Neural cell (in vitro differentiated cells): ENCODE measurements at regions not wholly inside any gene's neighbourhood (a gene's known extent, or its start where the extent isn't known, plus 50 kb on each side); places are given as distances from the start of the nearest gene placed in this dataset.

Source experiments
- H2AFZ ChIP-seq: fragments of 200-600, 300-800 bp; sonication (generic), shearing (Covaris generic); 2 replicates; pipeline ENCODE4 v1.6.0; 2014; ENCODE audit warnings: low read depth, mild to moderate bottlenecking, antibody characterized with exemption, low read length, moderate library complexity
- H3F3A ChIP-seq: fragments of 200-600 bp; shearing (Covaris generic); 2 replicates; pipeline ENCODE4 v1.6.1; 2016; ENCODE audit warnings: mild to moderate bottlenecking, moderate library complexity, mixed read lengths, antibody characterized with exemption, low read length; ENCODE audit not compliant: insufficient read depth, poor library complexity, severe bottlenecking
- H3K27ac ChIP-seq: fragments of 200-600, 300-800 bp; sonication (generic), shearing (Covaris generic); 2 replicates; pipeline ENCODE4 v1.5.1; 2014; ENCODE audit warnings: mild to moderate bottlenecking, low read length, moderate library complexity
- H3K27me3 ChIP-seq: fragments of 300-800, 200-600 bp; sonication (generic), shearing (Covaris generic); 2 replicates; pipeline ENCODE4 v1.6.0; 2014; ENCODE audit warnings: mild to moderate bottlenecking, low read depth, low read length, moderate library complexity; ENCODE audit not compliant: insufficient read depth
- H3K36me3 ChIP-seq: fragments of 300-800, 200-600 bp; sonication (generic), shearing (Covaris generic); 2 replicates; pipeline ENCODE4 v1.5.1; 2014; ENCODE audit warnings: mild to moderate bottlenecking, antibody characterized with exemption, low read length, moderate library complexity; ENCODE audit not compliant: insufficient read depth
- H3K4me2 ChIP-seq: fragments of 300-800, 200-600 bp; sonication (generic), shearing (Covaris generic); 2 replicates; pipeline ENCODE4 v1.6.0; 2014; ENCODE audit warnings: mild to moderate bottlenecking, low read length
- H3K4me3 ChIP-seq: fragments of 300-800, 200-600 bp; sonication (generic), shearing (Covaris generic); 2 replicates; pipeline ENCODE4 v1.5.1; 2014; ENCODE audit warnings: mild to moderate bottlenecking, low read length, moderate library complexity
- H3K79me2 ChIP-seq: fragments of 200-600 bp; shearing (Covaris generic); replicated peaks from 2 replicates; pipeline ENCODE4 v1.6.0; 2014; ENCODE audit warnings: mild to moderate bottlenecking, low read length, moderate library complexity; ENCODE audit not compliant: insufficient read depth
- H3K9ac ChIP-seq: fragments of 300-800, 200-600 bp; sonication (generic), shearing (Covaris generic); 2 replicates; pipeline ENCODE4 v1.6.1; 2016; ENCODE audit warnings: mild to moderate bottlenecking, low read length, mixed read lengths
- H3K9me2 ChIP-seq: fragments of 200-600 bp; shearing (Covaris generic); 2 replicates; pipeline ENCODE4 v1.6.1; 2016; ENCODE audit warnings: mild to moderate bottlenecking, low read length, mixed read lengths; ENCODE audit not compliant: insufficient read depth
- H3K9me3 ChIP-seq: fragments of 200-600, 300-800 bp; sonication (generic), shearing (Covaris generic); 2 replicates; pipeline ENCODE4 v1.6.1; 2016; ENCODE audit warnings: mild to moderate bottlenecking, mixed run types, low read length, moderate library complexity, mixed read lengths
- H4K20me1 ChIP-seq: fragments of 200-600 bp; shearing (Covaris generic); 2 replicates; pipeline ENCODE4 v1.6.1; 2016; ENCODE audit warnings: mild to moderate bottlenecking, mixed run types; ENCODE audit not compliant: insufficient read depth
- EP300 ChIP-seq: fragments of 450-650 bp; conservative IDR thresholded peaks from 2 replicates; pipeline ENCODE4 v1.6.1; 2014; ENCODE audit warnings: antibody characterized with exemption, mild to moderate bottlenecking, moderate library complexity; ENCODE audit not compliant: poor library complexity, severe bottlenecking
- EZH2 ChIP-seq: fragments of 200-600, 300-800 bp; shearing (Covaris generic), sonication (generic); IDR thresholded peaks from 2 replicates; pipeline ENCODE4 v1.6.1; 2014; ENCODE audit warnings: antibody characterized with exemption, low read length, borderline replicate concordance, mild to moderate bottlenecking; ENCODE audit not compliant: insufficient read depth, poor library complexity, severe bottlenecking
- MXI1 ChIP-seq: fragments of 450-650 bp; conservative IDR thresholded peaks from 2 replicates; pipeline ENCODE4 v1.6.1; 2014; ENCODE audit warnings: antibody characterized with exemption, mild to moderate bottlenecking; ENCODE audit not compliant: poor library complexity, severe bottlenecking
- POLR2AphosphoS5 ChIP-seq: IDR thresholded peaks from 2 replicates; pipeline ENCODE4 v1.6.1; 2012
- RAD21 ChIP-seq: fragments of 450-650 bp; conservative IDR thresholded peaks from 2 replicates; pipeline ENCODE4 v1.6.1; 2014; ENCODE audit warnings: antibody characterized with exemption, mild to moderate bottlenecking, moderate library complexity
- SMC3 ChIP-seq: fragments of 450-650 bp; conservative IDR thresholded peaks from 2 replicates; pipeline ENCODE4 v1.6.1; 2014; ENCODE audit warnings: antibody characterized with exemption, mild to moderate bottlenecking, moderate library complexity; ENCODE audit not compliant: poor library complexity
- TAF1 ChIP-seq: IDR thresholded peaks from 2 replicates; pipeline ENCODE4 v1.6.1; 2012; ENCODE audit warnings: low read depth
- TF ChIP-seq, protein P1 (sequence below): IDR thresholded peaks from 2 replicates; pipeline ENCODE4 v1.6.1; 2012; ENCODE audit warnings: borderline replicate concordance
- TF ChIP-seq, protein P2 (sequence below): fragments of 450-650 bp; IDR thresholded peaks from 2 replicates; pipeline ENCODE4 v1.5.1; 2014; ENCODE audit warnings: antibody characterized with exemption, mild to moderate bottlenecking, moderate library complexity; ENCODE audit not compliant: poor library complexity, severe bottlenecking

DNA sequence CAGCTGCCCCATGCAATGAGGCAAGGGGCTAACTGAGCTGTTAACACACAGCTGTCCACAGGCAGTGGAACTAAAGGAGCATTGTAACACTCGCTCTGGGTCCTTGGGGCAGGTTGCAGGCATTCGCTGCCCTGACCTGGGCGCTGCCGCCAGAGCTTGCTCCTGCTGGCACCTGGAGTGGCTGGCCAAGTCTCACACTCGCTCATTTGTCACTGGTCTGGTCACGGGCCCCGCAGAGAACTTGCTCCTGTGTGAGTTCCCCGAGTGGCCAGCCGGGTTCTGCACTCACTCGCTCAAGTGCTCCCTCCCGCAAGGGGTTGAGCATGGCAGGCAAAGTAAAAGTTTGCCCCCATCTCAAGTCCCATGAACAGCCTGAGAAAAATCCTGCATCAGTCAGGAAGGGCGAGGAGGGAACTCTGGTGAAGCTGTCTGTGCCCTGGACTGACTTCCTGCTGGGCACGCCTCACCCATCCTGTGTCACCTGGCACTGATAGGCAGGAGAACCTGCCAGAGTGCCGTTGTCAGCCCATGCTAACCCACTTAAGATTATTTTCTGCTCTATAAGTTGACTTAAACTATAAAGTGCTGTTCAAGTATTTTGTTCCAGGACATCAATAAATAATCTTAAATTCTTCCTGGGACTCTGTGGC, 934.8 kb upstream of the GYPC start:
- H3K27ac ChIP-seq, result no peak overlapping the region
- H3K79me2 ChIP-seq, result no peaks in the 10 kb centered on the region
- no peaks in the 10 kb centered on the region for H4K20me1 ChIP-seq
- no peak for TF ChIP-seq EP300
- no peaks in the 10 kb centered on the region for H3K9me3 ChIP-seq
- H3K4me2 ChIP-seq, result no peak overlapping the region
- H3K9ac ChIP-seq, result no peak overlapping the region
- H3K4me3 ChIP-seq, result no peak overlapping the region
- H3K27me3 ChIP-seq, result no peaks in the 10 kb centered on the region
- no peak overlapping the region for H2AFZ ChIP-seq
- no peaks in the 10 kb centered on the region for H3F3A ChIP-seq
- H3K36me3 ChIP-seq, result no peaks in the 10 kb centered on the region
- H3K9me2 ChIP-seq, result no peaks in the 10 kb centered on the region

DNA sequence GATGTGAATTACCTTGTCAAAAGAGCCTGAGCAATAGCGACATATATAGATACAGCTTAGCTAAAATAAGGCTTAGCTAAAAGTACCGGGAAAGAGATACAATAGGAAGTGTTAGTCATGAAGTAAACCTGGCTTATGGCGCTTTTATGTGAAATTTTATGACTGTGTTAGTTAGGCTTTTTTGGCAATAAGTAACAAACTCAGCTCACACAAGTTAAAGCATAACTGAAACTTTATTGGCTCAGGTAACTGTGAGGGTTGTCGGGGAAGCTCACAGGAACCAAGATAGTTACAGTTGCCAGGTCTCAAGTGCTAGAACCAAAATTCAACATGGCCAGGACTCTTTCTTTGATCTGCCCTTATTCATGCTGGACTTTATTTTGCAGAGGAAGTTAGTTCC, 925.0 kb upstream of the GYPC start:
- TF ChIP-seq, protein P1, sequence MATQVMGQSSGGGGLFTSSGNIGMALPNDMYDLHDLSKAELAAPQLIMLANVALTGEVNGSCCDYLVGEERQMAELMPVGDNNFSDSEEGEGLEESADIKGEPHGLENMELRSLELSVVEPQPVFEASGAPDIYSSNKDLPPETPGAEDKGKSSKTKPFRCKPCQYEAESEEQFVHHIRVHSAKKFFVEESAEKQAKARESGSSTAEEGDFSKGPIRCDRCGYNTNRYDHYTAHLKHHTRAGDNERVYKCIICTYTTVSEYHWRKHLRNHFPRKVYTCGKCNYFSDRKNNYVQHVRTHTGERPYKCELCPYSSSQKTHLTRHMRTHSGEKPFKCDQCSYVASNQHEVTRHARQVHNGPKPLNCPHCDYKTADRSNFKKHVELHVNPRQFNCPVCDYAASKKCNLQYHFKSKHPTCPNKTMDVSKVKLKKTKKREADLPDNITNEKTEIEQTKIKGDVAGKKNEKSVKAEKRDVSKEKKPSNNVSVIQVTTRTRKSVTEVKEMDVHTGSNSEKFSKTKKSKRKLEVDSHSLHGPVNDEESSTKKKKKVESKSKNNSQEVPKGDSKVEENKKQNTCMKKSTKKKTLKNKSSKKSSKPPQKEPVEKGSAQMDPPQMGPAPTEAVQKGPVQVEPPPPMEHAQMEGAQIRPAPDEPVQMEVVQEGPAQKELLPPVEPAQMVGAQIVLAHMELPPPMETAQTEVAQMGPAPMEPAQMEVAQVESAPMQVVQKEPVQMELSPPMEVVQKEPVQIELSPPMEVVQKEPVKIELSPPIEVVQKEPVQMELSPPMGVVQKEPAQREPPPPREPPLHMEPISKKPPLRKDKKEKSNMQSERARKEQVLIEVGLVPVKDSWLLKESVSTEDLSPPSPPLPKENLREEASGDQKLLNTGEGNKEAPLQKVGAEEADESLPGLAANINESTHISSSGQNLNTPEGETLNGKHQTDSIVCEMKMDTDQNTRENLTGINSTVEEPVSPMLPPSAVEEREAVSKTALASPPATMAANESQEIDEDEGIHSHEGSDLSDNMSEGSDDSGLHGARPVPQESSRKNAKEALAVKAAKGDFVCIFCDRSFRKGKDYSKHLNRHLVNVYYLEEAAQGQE, result no peak
- TF ChIP-seq, protein P2, sequence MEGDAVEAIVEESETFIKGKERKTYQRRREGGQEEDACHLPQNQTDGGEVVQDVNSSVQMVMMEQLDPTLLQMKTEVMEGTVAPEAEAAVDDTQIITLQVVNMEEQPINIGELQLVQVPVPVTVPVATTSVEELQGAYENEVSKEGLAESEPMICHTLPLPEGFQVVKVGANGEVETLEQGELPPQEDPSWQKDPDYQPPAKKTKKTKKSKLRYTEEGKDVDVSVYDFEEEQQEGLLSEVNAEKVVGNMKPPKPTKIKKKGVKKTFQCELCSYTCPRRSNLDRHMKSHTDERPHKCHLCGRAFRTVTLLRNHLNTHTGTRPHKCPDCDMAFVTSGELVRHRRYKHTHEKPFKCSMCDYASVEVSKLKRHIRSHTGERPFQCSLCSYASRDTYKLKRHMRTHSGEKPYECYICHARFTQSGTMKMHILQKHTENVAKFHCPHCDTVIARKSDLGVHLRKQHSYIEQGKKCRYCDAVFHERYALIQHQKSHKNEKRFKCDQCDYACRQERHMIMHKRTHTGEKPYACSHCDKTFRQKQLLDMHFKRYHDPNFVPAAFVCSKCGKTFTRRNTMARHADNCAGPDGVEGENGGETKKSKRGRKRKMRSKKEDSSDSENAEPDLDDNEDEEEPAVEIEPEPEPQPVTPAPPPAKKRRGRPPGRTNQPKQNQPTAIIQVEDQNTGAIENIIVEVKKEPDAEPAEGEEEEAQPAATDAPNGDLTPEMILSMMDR, result no peak
- TF ChIP-seq EZH2 (no peak), POLR2AphosphoS5 (no peak), MXI1 (no peak), RAD21 (no peak), SMC3 (no peak), EP300 (no peak), TAF1 (no peak)
- Histone ChIP-seq H3K9me2 (no peaks in the 10 kb centered on the region), H3K79me2 (no peaks in the 10 kb centered on the region), H3K4me3 (no peak overlapping the region), H3K9ac (no peak overlapping the region), H3K4me2 (no peak overlapping the region), H3K9me3 (no peaks in the 10 kb centered on the region), H3F3A (no peaks in the 10 kb centered on the region), H2AFZ (no peak overlapping the region), H3K27me3 (no peaks in the 10 kb centered on the region), H3K36me3 (no peaks in the 10 kb centered on the region), H4K20me1 (no peaks in the 10 kb centered on the region), H3K27ac (no peak overlapping the region)

DNA sequence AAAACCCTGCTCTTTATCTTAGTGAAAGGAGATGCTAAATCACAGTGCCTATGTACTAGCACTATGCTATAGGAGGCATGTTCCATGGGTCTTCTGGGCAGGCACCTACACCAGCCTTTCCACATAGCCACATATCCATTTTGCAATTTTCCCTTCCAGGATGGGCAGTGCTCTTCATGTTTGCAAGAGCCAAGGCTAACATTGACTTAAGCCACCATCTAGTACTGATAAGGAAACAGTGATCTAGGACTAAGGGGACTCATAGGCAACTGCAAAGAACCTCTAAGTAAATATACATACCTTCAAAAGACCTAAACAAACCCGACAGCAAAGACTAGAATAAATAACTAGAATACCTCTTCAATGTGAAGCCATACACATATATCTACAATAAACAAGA, 919.7 kb upstream of the GYPC start:
- TF ChIP-seq MXI1 (no peak), EP300 (no peak), SMC3 (no peak), EZH2 (no peak), RAD21 (no peak), TAF1 (no peak), POLR2AphosphoS5 (no peak)
- TF ChIP-seq, protein P1, result no peak
- TF ChIP-seq, protein P2, result no peak
- no peaks in the 10 kb centered on the region for H3K27me3 ChIP-seq
- H3K9me2 ChIP-seq, result no peaks in the 10 kb centered on the region

More for the DNA sequence above, 919.7 kb upstream of the GYPC start:
- Histone ChIP-seq H3K9me3 (peaks cover 9% of the 10 kb centered on the region), H3F3A (no peaks in the 10 kb centered on the region), H3K27ac (no peak overlapping the region), H3K9ac (no peak overlapping the region), H3K36me3 (no peaks in the 10 kb centered on the region), H2AFZ (no peak overlapping the region), H3K4me2 (no peak overlapping the region), H4K20me1 (no peaks in the 10 kb centered on the region), H3K79me2 (no peaks in the 10 kb centered on the region), H3K4me3 (no peak overlapping the region)
